HUES64 (cell line): ENCODE measurements at regions not wholly inside any gene's neighbourhood (a gene's known extent, or its start where the extent isn't known, plus 50 kb on each side); places are given as distances from the start of the nearest gene placed in this dataset.

Experiments used
- H3K27ac ChIP-seq: 2 replicates; pipeline ENCODE4 v1.7.0; 2013; ENCODE audit warnings: low read depth, low read length, inconsistent platforms
- H3K27me3 ChIP-seq: 2 replicates; pipeline ENCODE4 v1.6.1; 2013; ENCODE audit warnings: mild to moderate bottlenecking, low read length; ENCODE audit not compliant: insufficient read depth
- H3K36me3 ChIP-seq: 2 replicates; pipeline ENCODE4 v1.6.1; 2013; ENCODE audit warnings: mild to moderate bottlenecking, low read length; ENCODE audit not compliant: insufficient read depth
- H3K4me1 ChIP-seq: 2 replicates; pipeline ENCODE4 v1.6.1; 2013; ENCODE audit warnings: mild to moderate bottlenecking, low read length, moderate library complexity; ENCODE audit not compliant: insufficient read depth
- H3K4me3 ChIP-seq: 2 replicates; pipeline ENCODE4 v1.5.1; 2013; ENCODE audit warnings: mild to moderate bottlenecking, low read length, moderate library complexity
- H3K9ac ChIP-seq: 2 replicates; pipeline ENCODE4 v1.6.1; 2013; ENCODE audit warnings: mild to moderate bottlenecking, low read depth, low read length
- H3K9me3 ChIP-seq: 2 replicates; pipeline ENCODE4 v1.6.1; 2013; ENCODE audit warnings: low read depth, low read length; ENCODE audit not compliant: insufficient read depth
- WGBS: fragments of 150-250, 120-280 bp; methylation state at CpG from one replicate; pipeline ENCODE4 v1.1.7; 2013; ENCODE audit warnings: missing lambda C conversion rate; 5-methylcytosine and 5-hydroxymethylcytosine counted together

- Histone ChIP-seq H3K9ac (no peak overlapping the region), H3K27ac (no peak overlapping the region), H3K4me3 (no peak overlapping the region), H3K9me3 (no peaks in the 10 kb centered on the region), H3K27me3 (no peaks in the 10 kb centered on the region), H3K4me1 (0 out of 2 replicates have a peak, but pooled peaks cover under 1% of the 10 kb centered on the region), H3K36me3 (no peaks in the 10 kb centered on the region)
- WGBS = 87% methylated on average over 1 of the region's 1 CpG
Observed at GRCh38 chr2:179349670-179350303, 85.2 kb upstream of the SESTD1 start.

- Histone ChIP-seq H3K9ac (no peak overlapping the region), H3K27me3 (no peaks in the 10 kb centered on the region), H3K27ac (no peak overlapping the region), H3K4me3 (no peak overlapping the region), H3K9me3 (no peaks in the 10 kb centered on the region), H3K4me1 (0 out of 2 replicates have a peak, but pooled peaks cover 4% of the 10 kb centered on the region), H3K36me3 (no peaks in the 10 kb centered on the region)
- 92% methylated on average over 3 of the region's 3 CpGs for WGBS
Observed at GRCh38 chr2:179348906-179349305, 84.3 kb upstream of the SESTD1 start.

- no peaks in the 10 kb centered on the region for H3K9me3 ChIP-seq
- 0 out of 2 replicates have a peak, but pooled peaks cover 4% of the 10 kb centered on the region for H3K4me1 ChIP-seq
- H3K27ac ChIP-seq = no peak overlapping the region
- no peak overlapping the region; the same call in 1 of the 2 replicates for H3K9ac ChIP-seq
- 100% methylated on average over 1 of the region's 1 CpG for whole genome bisulfite sequencing
- no peaks in the 10 kb centered on the region for H3K27me3 ChIP-seq
- H3K36me3 ChIP-seq = no peaks in the 10 kb centered on the region
- no peak overlapping the region for H3K4me3 ChIP-seq
Observed at GRCh38 chr2:179344970-179345369, 80.3 kb upstream of the SESTD1 start.

GRCh38 chr2:179344280-179344964 lies 79.8 kb upstream of the SESTD1 start:
- H3K9ac ChIP-seq = no peak overlapping the region; the same call in 1 of the 2 replicates
- no peak overlapping the region for H3K4me3 ChIP-seq
- WGBS = 91% methylated on average over 4 of the region's 4 CpGs
- H3K4me1 ChIP-seq = 0 out of 2 replicates have a peak, but pooled peaks cover 4% of the 10 kb centered on the region
- H3K27me3 ChIP-seq = no peaks in the 10 kb centered on the region
- no peak overlapping the region for H3K27ac ChIP-seq
- H3K36me3 ChIP-seq = no peaks in the 10 kb centered on the region
- no peaks in the 10 kb centered on the region for H3K9me3 ChIP-seq

- H3K9ac ChIP-seq = no peak overlapping the region
- H3K9me3 ChIP-seq = no peaks in the 10 kb centered on the region
- H3K4me1 ChIP-seq = 0 out of 2 replicates have a peak, but pooled peaks cover 4% of the 10 kb centered on the region
- H3K27me3 ChIP-seq = no peaks in the 10 kb centered on the region
- no peak overlapping the region for H3K27ac ChIP-seq
- H3K36me3 ChIP-seq = no peaks in the 10 kb centered on the region
- no peak overlapping the region for H3K4me3 ChIP-seq
Observed at GRCh38 chr2:179343945-179344279, 79.3 kb upstream of the SESTD1 start.

GRCh38 chr2:179341152-179341866 lies 76.7 kb upstream of the SESTD1 start:
- Histone ChIP-seq H3K9ac (no peak overlapping the region), H3K36me3 (no peaks in the 10 kb centered on the region), H3K4me1 (peaks cover 24% of the 10 kb centered on the region), H3K9me3 (no peaks in the 10 kb centered on the region), H3K27me3 (no peaks in the 10 kb centered on the region), H3K4me3 (no peak overlapping the region), H3K27ac (no peak overlapping the region)
- 100% methylated on average over 1 of the region's 3 CpGs for WGBS

GRCh38 chr2:179340678-179341077 lies 76.0 kb upstream of the SESTD1 start:
- H3K9me3 ChIP-seq = no peaks in the 10 kb centered on the region
- H3K27ac ChIP-seq = no peak overlapping the region
- 70% methylated on average over 4 of the region's 4 CpGs for WGBS
- no peak overlapping the region for H3K9ac ChIP-seq
- H3K27me3 ChIP-seq = no peaks in the 10 kb centered on the region
- peaks cover 24% of the 10 kb centered on the region for H3K4me1 ChIP-seq
- no peaks in the 10 kb centered on the region for H3K36me3 ChIP-seq
- no peak overlapping the region for H3K4me3 ChIP-seq

- Histone ChIP-seq H3K4me1 (peaks cover 33% of the 10 kb centered on the region), H3K9me3 (no peaks in the 10 kb centered on the region), H3K36me3 (no peaks in the 10 kb centered on the region), H3K27ac (no peak overlapping the region), H3K9ac (no peak overlapping the region), H3K4me3 (no peak overlapping the region), H3K27me3 (no peaks in the 10 kb centered on the region)
- 94% methylated on average over 3 of the region's 3 CpGs for WGBS
Observed at GRCh38 chr2:179338681-179339080, 74.0 kb upstream of the SESTD1 start.

GRCh38 chr2:179336782-179337534 lies 72.3 kb upstream of the SESTD1 start:
- H3K27me3 ChIP-seq = no peaks in the 10 kb centered on the region
- H3K9me3 ChIP-seq = no peaks in the 10 kb centered on the region
- peaks cover 37% of the 10 kb centered on the region for H3K4me1 ChIP-seq
- 57% methylated on average over 4 of the region's 4 CpGs for WGBS
- H3K36me3 ChIP-seq = no peaks in the 10 kb centered on the region
- peak overlapping the region; percentile 10; the same call in 1 of the 2 replicates for H3K9ac ChIP-seq
- no peak overlapping the region; the same call in 1 of the 2 replicates for H3K4me3 ChIP-seq
- H3K27ac ChIP-seq = peak overlapping the region; percentile 45; the same call in 1 of the 2 replicates

- Histone ChIP-seq H3K4me3 (no peak overlapping the region), H3K27me3 (no peaks in the 10 kb centered on the region), H3K27ac (no peak overlapping the region), H3K4me1 (peaks cover 37% of the 10 kb centered on the region), H3K9me3 (no peaks in the 10 kb centered on the region), H3K36me3 (no peaks in the 10 kb centered on the region), H3K9ac (no peak overlapping the region)
- 90% methylated on average over 2 of the region's 2 CpGs for WGBS
Observed at GRCh38 chr2:179335732-179336131, 71.1 kb upstream of the SESTD1 start.

GRCh38 chr2:179332903-179333302 lies 68.3 kb upstream of the SESTD1 start:
- 85% methylated on average over 2 of the region's 2 CpGs for WGBS
- Histone ChIP-seq H3K4me1 (peaks cover 30% of the 10 kb centered on the region), H3K9me3 (no peaks in the 10 kb centered on the region), H3K9ac (no peak overlapping the region), H3K27me3 (no peaks in the 10 kb centered on the region), H3K4me3 (no peak overlapping the region), H3K36me3 (no peaks in the 10 kb centered on the region), H3K27ac (no peak overlapping the region)
